ENCODE measurements at regions not wholly inside any gene's neighbourhood (a gene's known extent, or its start where the extent isn't known, plus 50 kb on each side); places are given as distances from the start of the nearest gene placed in this dataset.

- TF ChIP-seq CTCF (conservative IDR thresholded peaks at IDR 0.05 in 1 of 2, IDR thresholded peaks at IDR 0.05 in 1 of 2; ENCODE audit: low read depth in 1 of 2, low read length in 2 of 2) (no peak), EZH2 (IDR thresholded peaks at IDR 0.05; ENCODE audit: low read length, missing control alignments) (no peak)
Observed at GRCh38 chr9:18146329-18146728, 327.6 kb upstream of the ADAMTSL1 start.
